Mesenchymal stem cell (in vitro differentiated cells and primary cell): ENCODE measurements at regions not wholly inside any gene's neighbourhood (a gene's known extent, or its start where the extent isn't known, plus 50 kb on each side); places are given as distances from the start of the nearest gene placed in this dataset.

Source experiments
- DNase-seq: peaks from one replicate; pipeline ENCODE4 v3.0.0-alpha.2; 2013
- H2AFZ ChIP-seq: one replicate; pipeline ENCODE4 v1.6.1; 2013; ENCODE audit warnings: low read depth, mild to moderate bottlenecking, control low read depth, inconsistent platforms, low read length, moderate library complexity
- H2AK5ac ChIP-seq: 2 replicates; pipeline ENCODE4 v1.6.1; 2013; ENCODE audit warnings: low read length, moderate library complexity, mild to moderate bottlenecking, inconsistent platforms; ENCODE audit not compliant: severe bottlenecking
- H2BK120ac ChIP-seq: one replicate; pipeline ENCODE4 v1.6.1; 2013; ENCODE audit warnings: low read depth, mild to moderate bottlenecking, inconsistent platforms, low read length, moderate library complexity
- H2BK12ac ChIP-seq, 2 experiments: one replicate each; pipeline ENCODE4 v1.6.1; 2013; ENCODE audit warnings: inconsistent platforms in 2 of 2, low read length in 2 of 2, mild to moderate bottlenecking in 2 of 2, moderate library complexity in 2 of 2, control low read depth in 1 of 2
- H2BK15ac ChIP-seq: one replicate; pipeline ENCODE4 v1.6.1; 2013; ENCODE audit warnings: mild to moderate bottlenecking, low read depth, inconsistent platforms; ENCODE audit not compliant: poor library complexity, severe bottlenecking
- H2BK5ac ChIP-seq: 2 replicates; pipeline ENCODE4 v1.6.1; 2013; ENCODE audit warnings: low read depth, mild to moderate bottlenecking, low read length, control low read depth, inconsistent platforms; ENCODE audit not compliant: poor library complexity, severe bottlenecking
- H3K14ac ChIP-seq, 2 experiments: one replicate each; pipeline ENCODE4 v1.6.1; 2013; ENCODE audit warnings: inconsistent platforms in 2 of 2, low read length in 2 of 2, control low read depth in 1 of 2, mild to moderate bottlenecking in 1 of 2, moderate library complexity in 1 of 2
- H3K18ac ChIP-seq, 2 experiments: one replicate each; pipeline ENCODE4 v1.6.1; 2013; ENCODE audit warnings: inconsistent platforms in 2 of 2, low read length in 2 of 2, control low read depth in 1 of 2, low read depth in 1 of 2, mild to moderate bottlenecking in 1 of 2
- H3K23ac ChIP-seq, 2 experiments: one replicate each; pipeline ENCODE4 v1.6.1; 2013; ENCODE audit warnings: inconsistent platforms in 2 of 2, low read length in 2 of 2, mild to moderate bottlenecking in 2 of 2, moderate library complexity in 2 of 2, control low read depth in 1 of 2
- H3K27ac ChIP-seq: 2 replicates; pipeline ENCODE4 v1.5.1; 2013; ENCODE audit warnings: mild to moderate bottlenecking, moderate library complexity, low read length, control low read depth, inconsistent platforms; ENCODE audit not compliant: poor library complexity, severe bottlenecking
- H3K27me3 ChIP-seq, 2 experiments: 2 replicates each; pipeline versions ENCODE4 v1.6.1 to v1.7.0; 2013; ENCODE audit warnings: low read length in 2 of 2, mild to moderate bottlenecking in 2 of 2, moderate library complexity in 2 of 2, control low read depth in 1 of 2, inconsistent platforms in 1 of 2; ENCODE audit not compliant: control insufficient read depth in 1 of 2, insufficient read depth in 1 of 2
- H3K36me3 ChIP-seq, 2 experiments: 2 replicates each; pipeline versions ENCODE4 v1.6.1 to v1.7.0; 2013; ENCODE audit warnings: low read length in 2 of 2, control low read depth in 1 of 2, inconsistent platforms in 1 of 2, low read depth in 1 of 2, mild to moderate bottlenecking in 1 of 2; ENCODE audit not compliant: insufficient read depth in 2 of 2, control insufficient read depth in 1 of 2
- H3K4ac ChIP-seq, 2 experiments: one replicate each; pipeline ENCODE4 v1.6.1; 2013; ENCODE audit warnings: inconsistent platforms in 2 of 2, low read length in 2 of 2, mild to moderate bottlenecking in 2 of 2, moderate library complexity in 2 of 2, control low read depth in 1 of 2, low read depth in 1 of 2
- H3K4me1 ChIP-seq: 2 replicates; pipeline ENCODE4 v1.6.1; 2013; ENCODE audit warnings: low read depth, low read length, control low read depth; ENCODE audit not compliant: control insufficient read depth, insufficient read depth
- H3K4me2 ChIP-seq: 2 replicates; pipeline ENCODE4 v1.6.1; 2013; ENCODE audit warnings: low read length, mild to moderate bottlenecking, inconsistent platforms; ENCODE audit not compliant: poor library complexity, severe bottlenecking
- H3K4me3 ChIP-seq, 2 experiments: 2 replicates each; pipeline versions ENCODE4 v1.5.1 to v1.7.0; 2013; ENCODE audit warnings: low read length in 2 of 2, mild to moderate bottlenecking in 2 of 2, control low read depth in 1 of 2, low read depth in 1 of 2; ENCODE audit not compliant: insufficient read depth in 1 of 2
- H3K79me1 ChIP-seq: replicated peaks from 2 replicates; pipeline ENCODE4 v1.6.1; 2013; ENCODE audit warnings: mild to moderate bottlenecking, control low read depth, low read length, inconsistent platforms; ENCODE audit not compliant: poor library complexity, severe bottlenecking
- H3K9ac ChIP-seq: 2 replicates; pipeline ENCODE4 v1.7.0; 2013; ENCODE audit warnings: mild to moderate bottlenecking, low read length, moderate library complexity
- H3K9me3 ChIP-seq: 2 replicates; pipeline ENCODE4 v1.7.0; 2013; ENCODE audit warnings: mild to moderate bottlenecking, low read length; ENCODE audit not compliant: control insufficient read depth
- H4K8ac ChIP-seq: one replicate; pipeline ENCODE4 v1.6.1; 2013; ENCODE audit warnings: inconsistent platforms, mild to moderate bottlenecking, low read length, moderate library complexity
- H4K91ac ChIP-seq: one replicate; pipeline ENCODE4 v1.6.1; 2013; ENCODE audit warnings: mild to moderate bottlenecking, low read length, inconsistent platforms
- WGBS: methylation state at CpG from one replicate; pipeline ENCODE4 v1.1.7; 2013; ENCODE audit warnings: mixed read lengths; 5-methylcytosine and 5-hydroxymethylcytosine counted together

DNA sequence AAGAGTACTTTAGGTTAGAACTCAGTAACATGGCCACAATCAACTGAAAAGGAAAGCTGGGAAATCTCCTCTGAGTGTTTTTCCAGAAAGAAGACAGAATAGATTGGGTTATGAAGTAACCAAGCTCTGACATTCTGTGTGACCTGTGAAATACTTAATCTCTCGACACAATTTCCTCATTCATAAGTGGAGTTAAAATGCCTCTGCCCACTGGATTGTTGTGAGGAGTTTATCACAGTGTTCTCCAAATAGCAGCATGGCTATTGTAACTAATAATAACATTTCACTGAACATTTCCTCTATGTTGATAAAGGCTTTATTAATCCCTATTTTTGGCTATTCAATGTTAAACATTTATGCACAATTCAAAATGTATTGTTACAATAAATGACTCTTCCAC is 311.0 kb downstream of the GABRB2 start:
- H3K9ac ChIP-seq: no peak overlapping the region
- DNase-seq: no peak
- no peak overlapping the region for H4K91ac ChIP-seq
- no peak overlapping the region for H3K27ac ChIP-seq
- H4K8ac ChIP-seq: no peak overlapping the region
- H2BK120ac ChIP-seq: no peak overlapping the region
- no peak overlapping the region for H3K4ac ChIP-seq
- no peak overlapping the region for H2AFZ ChIP-seq
- no peaks in the 10 kb centered on the region for H3K36me3 ChIP-seq
- H3K14ac ChIP-seq: no peak overlapping the region
- H3K18ac ChIP-seq: no peak overlapping the region
- H2BK5ac ChIP-seq: no peak overlapping the region
- H2BK12ac ChIP-seq: no peak overlapping the region
- no CpG with 5 or more reads among the region's 1 CpG for WGBS
- H3K4me1 ChIP-seq: no peaks in the 10 kb centered on the region
- no peak overlapping the region for H3K4me2 ChIP-seq
- no peaks in the 10 kb centered on the region for H3K27me3 ChIP-seq
- no peaks in the 10 kb centered on the region for H3K9me3 ChIP-seq
- no peaks in the 10 kb centered on the region for H3K79me1 ChIP-seq
- H2AK5ac ChIP-seq: no peak overlapping the region
- no peak overlapping the region for H3K23ac ChIP-seq
- no peak overlapping the region for H2BK15ac ChIP-seq
- no peak overlapping the region for H3K4me3 ChIP-seq

DNA sequence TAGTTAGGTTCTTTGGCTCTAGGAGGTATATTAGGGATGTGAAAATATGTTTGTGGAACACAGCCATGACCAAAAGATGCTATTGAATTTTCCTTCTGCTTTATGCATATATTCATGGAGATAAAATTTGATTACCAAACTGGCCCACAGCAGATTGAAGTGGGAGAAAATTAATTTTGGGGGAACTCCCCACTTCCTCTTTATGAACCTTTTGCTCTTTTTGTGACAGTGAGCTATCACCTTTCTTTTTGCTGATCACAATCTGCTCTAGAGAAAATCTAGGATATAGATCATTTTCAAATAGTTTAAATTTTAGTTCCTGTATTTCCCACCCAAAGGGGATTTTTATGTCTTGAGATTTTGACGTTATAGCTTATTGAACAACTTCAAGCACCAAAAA is 313.0 kb downstream of the GABRB2 start:
- H3K18ac ChIP-seq: no peak overlapping the region
- no peak overlapping the region for H2BK120ac ChIP-seq
- H4K91ac ChIP-seq: no peak overlapping the region
- WGBS: no CpG with 5 or more reads among the region's 1 CpG
- no peak overlapping the region for H2BK15ac ChIP-seq
- no peak overlapping the region for H2BK12ac ChIP-seq
- H3K4me1 ChIP-seq: no peaks in the 10 kb centered on the region
- H3K4ac ChIP-seq: no peak overlapping the region
- no peaks in the 10 kb centered on the region for H3K27me3 ChIP-seq
- H3K14ac ChIP-seq: no peak overlapping the region
- no peak overlapping the region for H2AK5ac ChIP-seq
- H3K9ac ChIP-seq: no peak overlapping the region
- no peak overlapping the region for H3K23ac ChIP-seq
- H3K79me1 ChIP-seq: no peaks in the 10 kb centered on the region
- no peak overlapping the region for H4K8ac ChIP-seq
- DNase-seq: no peak
- H3K4me2 ChIP-seq: no peak overlapping the region
- H3K9me3 ChIP-seq: no peaks in the 10 kb centered on the region
- no peak overlapping the region for H3K4me3 ChIP-seq
- H3K36me3 ChIP-seq: no peaks in the 10 kb centered on the region
- H2BK5ac ChIP-seq: no peak overlapping the region
- H3K27ac ChIP-seq: no peak overlapping the region
- H2AFZ ChIP-seq: no peak overlapping the region

DNA sequence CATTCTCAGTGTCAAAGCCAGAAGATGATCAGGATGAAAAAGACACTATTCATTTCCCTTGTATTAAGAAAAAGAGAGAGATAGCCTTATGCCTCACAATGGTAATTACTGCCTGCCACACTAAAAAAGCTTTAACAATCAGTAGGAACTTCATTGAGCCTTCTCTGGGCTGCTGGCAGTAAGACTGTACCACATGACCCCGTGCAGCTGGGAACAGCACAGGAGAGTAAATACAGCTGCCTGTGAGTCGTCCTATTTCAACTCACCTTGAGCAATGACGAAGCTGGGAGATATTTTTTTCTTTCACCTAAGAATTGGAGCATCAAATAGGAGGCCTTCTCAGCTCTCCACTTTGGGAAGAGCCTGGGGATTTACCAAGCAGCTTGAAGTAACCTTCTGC is 316.3 kb downstream of the GABRB2 start:
- 33% methylated on average over 3 of the region's 3 CpGs for WGBS
- Histone ChIP-seq H3K14ac (no peak overlapping the region), H2BK15ac (no peak overlapping the region), H2BK5ac (no peak overlapping the region), H2AK5ac (no peak overlapping the region), H4K8ac (no peak overlapping the region), H3K4me3 (no peak overlapping the region), H3K9me3 (no peaks in the 10 kb centered on the region), H2BK120ac (no peak overlapping the region), H3K27me3 (no peaks in the 10 kb centered on the region), H3K4ac (no peak overlapping the region), H3K79me1 (no peaks in the 10 kb centered on the region), H3K4me1 (no peaks in the 10 kb centered on the region), H3K9ac (no peak overlapping the region), H2AFZ (no peak overlapping the region), H3K27ac (no peak overlapping the region), H4K91ac (no peak overlapping the region), H3K23ac (no peak overlapping the region), H2BK12ac (no peak overlapping the region), H3K4me2 (no peak overlapping the region), H3K36me3 (no peaks in the 10 kb centered on the region), H3K18ac (no peak overlapping the region)
- no peak for DNase-seq

DNA sequence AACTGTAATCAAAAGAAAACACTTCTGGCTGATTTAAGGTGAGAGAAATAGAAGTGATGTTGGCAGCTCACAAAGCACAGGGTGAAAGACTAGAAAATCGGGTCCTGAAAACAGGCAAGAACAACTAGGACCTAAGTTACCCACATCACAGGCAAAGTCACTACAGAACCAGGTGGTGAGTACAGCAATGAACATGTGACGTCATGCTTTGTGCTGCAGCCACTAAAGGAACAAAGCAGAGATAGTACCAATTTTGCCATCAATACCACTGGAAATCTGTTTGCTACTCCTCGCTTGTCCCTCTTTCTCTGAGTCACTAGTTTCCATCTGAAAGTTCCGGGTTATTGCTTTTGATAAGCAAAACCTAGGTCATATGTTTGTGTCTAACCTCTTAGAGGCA is 326.7 kb downstream of the GABRB2 start:
- H2AFZ ChIP-seq: no peak overlapping the region
- no peak overlapping the region for H2BK12ac ChIP-seq
- H4K91ac ChIP-seq: no peak overlapping the region
- no peaks in the 10 kb centered on the region for H3K27me3 ChIP-seq
- H2BK5ac ChIP-seq: no peak overlapping the region
- no peak overlapping the region for H4K8ac ChIP-seq
- H3K4ac ChIP-seq: no peak overlapping the region
- no peak overlapping the region for H2BK120ac ChIP-seq
- H2AK5ac ChIP-seq: no peak overlapping the region
- no peak overlapping the region for H3K18ac ChIP-seq
- no peak overlapping the region for H3K9ac ChIP-seq
- WGBS: 74% methylated on average over 3 of the region's 4 CpGs
- no peak overlapping the region for H3K27ac ChIP-seq
- H3K9me3 ChIP-seq: peaks cover 7% of the 10 kb centered on the region
- no peak for DNase-seq
- no peak overlapping the region for H3K4me3 ChIP-seq
- no peaks in the 10 kb centered on the region for H3K79me1 ChIP-seq
- no peak overlapping the region for H3K14ac ChIP-seq
- H2BK15ac ChIP-seq: no peak overlapping the region
- H3K23ac ChIP-seq: no peak overlapping the region
- H3K4me1 ChIP-seq: no peaks in the 10 kb centered on the region
- no peaks in the 10 kb centered on the region for H3K36me3 ChIP-seq
- H3K4me2 ChIP-seq: no peak overlapping the region
